ENCODE measurements at regions not wholly inside any gene's neighbourhood (a gene's known extent, or its start where the extent isn't known, plus 50 kb on each side); places are given as distances from the start of the nearest gene placed in this dataset.

GRCh38 chr2:138415985-138416384 is 85.6 kb upstream of the SPOPL start:
- TF ChIP-seq EZH2 (IDR thresholded peaks at IDR 0.05; ENCODE audit: borderline replicate concordance, low read depth, low read length, severe bottlenecking) = no peak
- TF ChIP-seq POLR2AphosphoS5 (IDR thresholded peaks at IDR 0.05; ENCODE audit: insufficient read depth, low read depth, low read length) = no peak

Measured in endothelial cell of umbilical vein (primary cell).